ENCODE measurements at regions not wholly inside any gene's neighbourhood (a gene's known extent, or its start where the extent isn't known, plus 50 kb on each side); places are given as distances from the start of the nearest gene placed in this dataset.

GRCh38 chr7:41779918-41780317 is 77.0 kb upstream of the INHBA start:
- H3K4me3 ChIP-seq (ENCODE audit: low read length in 2 of 2), result no peak overlapping the region
- H3K27ac ChIP-seq (ENCODE audit: low read length), result no peak overlapping the region
- H3K4me1 ChIP-seq (ENCODE audit: control insufficient read depth, insufficient read depth, low read length), result no peaks in the 10 kb centered on the region
- peaks cover 0 to 2% of the 10 kb centered on the region in 2 donors for H3K27me3 ChIP-seq (ENCODE audit: control insufficient read depth in 1 of 2, insufficient read depth in 2 of 2, low read length in 2 of 2)
- no peaks in the 10 kb centered on the region for H3K36me3 ChIP-seq (ENCODE audit: control insufficient read depth in 2 of 2, insufficient read depth in 2 of 2, low read length in 2 of 2)
- no peaks in the 10 kb centered on the region for H3K9me3 ChIP-seq (ENCODE audit: control insufficient read depth in 2 of 2, low read length in 2 of 2)
- H3K9ac ChIP-seq (ENCODE audit: low read length in 2 of 2), result no peak overlapping the region

- Histone ChIP-seq H3K27me3 (ENCODE audit: control insufficient read depth in 1 of 2, insufficient read depth in 2 of 2, low read length in 2 of 2) (peaks cover 0 to 2% of the 10 kb centered on the region in 2 donors), H3K9ac (ENCODE audit: low read length in 2 of 2) (no peak overlapping the region), H3K4me3 (ENCODE audit: low read length in 2 of 2) (no peak overlapping the region), H3K27ac (ENCODE audit: low read length) (no peak overlapping the region), H3K36me3 (ENCODE audit: control insufficient read depth in 2 of 2, insufficient read depth in 2 of 2, low read length in 2 of 2) (no peaks in the 10 kb centered on the region), H3K9me3 (ENCODE audit: control insufficient read depth in 2 of 2, low read length in 2 of 2) (no peaks in the 10 kb centered on the region), H3K4me1 (ENCODE audit: control insufficient read depth, insufficient read depth, low read length) (no peaks in the 10 kb centered on the region)
Measured at GRCh38 chr7:41777894-41778596, 75.2 kb upstream of the INHBA start.

GRCh38 chr7:41774966-41775365 is 72.1 kb upstream of the INHBA start:
- Histone ChIP-seq H3K4me3 (ENCODE audit: low read length in 2 of 2) (no peak overlapping the region), H3K27ac (ENCODE audit: low read length) (no peak overlapping the region), H3K9me3 (ENCODE audit: control insufficient read depth in 2 of 2, low read length in 2 of 2) (no peaks in the 10 kb centered on the region), H3K27me3 (ENCODE audit: control insufficient read depth in 1 of 2, insufficient read depth in 2 of 2, low read length in 2 of 2) (no peaks in the 10 kb centered on the region), H3K9ac (ENCODE audit: low read length in 2 of 2) (no peak overlapping the region), H3K36me3 (ENCODE audit: control insufficient read depth in 2 of 2, insufficient read depth in 2 of 2, low read length in 2 of 2) (no peaks in the 10 kb centered on the region), H3K4me1 (ENCODE audit: control insufficient read depth, insufficient read depth, low read length) (no peaks in the 10 kb centered on the region)

GRCh38 chr7:41773756-41774155 is 70.9 kb upstream of the INHBA start:
- H3K9me3 ChIP-seq (ENCODE audit: control insufficient read depth in 2 of 2, low read length in 2 of 2), result no peaks in the 10 kb centered on the region
- no peak overlapping the region for H3K9ac ChIP-seq (ENCODE audit: low read length in 2 of 2)
- no peaks in the 10 kb centered on the region for H3K36me3 ChIP-seq (ENCODE audit: control insufficient read depth in 2 of 2, insufficient read depth in 2 of 2, low read length in 2 of 2)
- H3K4me3 ChIP-seq (ENCODE audit: low read length in 2 of 2), result no peak overlapping the region
- no peak overlapping the region for H3K27ac ChIP-seq (ENCODE audit: low read length)
- H3K4me1 ChIP-seq (ENCODE audit: control insufficient read depth, insufficient read depth, low read length), result no peaks in the 10 kb centered on the region
- no peaks in the 10 kb centered on the region for H3K27me3 ChIP-seq (ENCODE audit: control insufficient read depth in 1 of 2, insufficient read depth in 2 of 2, low read length in 2 of 2)

GRCh38 chr7:41771717-41772116 is 68.8 kb upstream of the INHBA start:
- Histone ChIP-seq H3K9ac (ENCODE audit: low read length in 2 of 2) (no peak overlapping the region), H3K9me3 (ENCODE audit: control insufficient read depth in 2 of 2, low read length in 2 of 2) (no peaks in the 10 kb centered on the region), H3K4me1 (ENCODE audit: control insufficient read depth, insufficient read depth, low read length) (no peaks in the 10 kb centered on the region), H3K4me3 (ENCODE audit: low read length in 2 of 2) (no peak overlapping the region), H3K27ac (ENCODE audit: low read length) (no peak overlapping the region), H3K36me3 (ENCODE audit: control insufficient read depth in 2 of 2, insufficient read depth in 2 of 2, low read length in 2 of 2) (no peaks in the 10 kb centered on the region), H3K27me3 (ENCODE audit: control insufficient read depth in 1 of 2, insufficient read depth in 2 of 2, low read length in 2 of 2) (no peaks in the 10 kb centered on the region)

- no peak overlapping the region for H3K27ac ChIP-seq (ENCODE audit: low read length)
Measured at GRCh38 chr7:41769162-41769561, 66.3 kb upstream of the INHBA start.

GRCh38 chr7:41763626-41764025 is 60.7 kb upstream of the INHBA start:
- Histone ChIP-seq H3K27ac (ENCODE audit: low read length) (no peak overlapping the region), H3K4me1 (ENCODE audit: control insufficient read depth, insufficient read depth, low read length) (no peaks in the 10 kb centered on the region), H3K9ac (ENCODE audit: low read length in 2 of 2) (no peak overlapping the region), H3K4me3 (ENCODE audit: low read length in 2 of 2) (no peak overlapping the region), H3K27me3 (ENCODE audit: control insufficient read depth in 1 of 2, insufficient read depth in 2 of 2, low read length in 2 of 2) (no peaks in the 10 kb centered on the region), H3K36me3 (ENCODE audit: control insufficient read depth in 2 of 2, insufficient read depth in 2 of 2, low read length in 2 of 2) (no peaks in the 10 kb centered on the region), H3K9me3 (ENCODE audit: control insufficient read depth in 2 of 2, low read length in 2 of 2) (no peaks in the 10 kb centered on the region)

More at GRCh38 chr7:41769162-41769561, 66.3 kb upstream of the INHBA start:
- H3K9me3 ChIP-seq (ENCODE audit: control insufficient read depth in 2 of 2, low read length in 2 of 2), result no peaks in the 10 kb centered on the region
- H3K4me3 ChIP-seq (ENCODE audit: low read length in 2 of 2), result no peak overlapping the region
- H3K36me3 ChIP-seq (ENCODE audit: control insufficient read depth in 2 of 2, insufficient read depth in 2 of 2, low read length in 2 of 2), result no peaks in the 10 kb centered on the region
- H3K4me1 ChIP-seq (ENCODE audit: control insufficient read depth, insufficient read depth, low read length), result no peaks in the 10 kb centered on the region
- no peak overlapping the region for H3K9ac ChIP-seq (ENCODE audit: low read length in 2 of 2)
- no peaks in the 10 kb centered on the region for H3K27me3 ChIP-seq (ENCODE audit: control insufficient read depth in 1 of 2, insufficient read depth in 2 of 2, low read length in 2 of 2)

- H3K27ac ChIP-seq (ENCODE audit: low read length), result no peak overlapping the region
- no peak overlapping the region for H3K9ac ChIP-seq (ENCODE audit: low read length in 2 of 2)
- H3K36me3 ChIP-seq (ENCODE audit: control insufficient read depth in 2 of 2, insufficient read depth in 2 of 2, low read length in 2 of 2), result no peaks in the 10 kb centered on the region
- H3K9me3 ChIP-seq (ENCODE audit: control insufficient read depth in 2 of 2, low read length in 2 of 2), result no peaks in the 10 kb centered on the region
- no peak overlapping the region for H3K4me3 ChIP-seq (ENCODE audit: low read length in 2 of 2)
- no peaks in the 10 kb centered on the region for H3K27me3 ChIP-seq (ENCODE audit: control insufficient read depth in 1 of 2, insufficient read depth in 2 of 2, low read length in 2 of 2)
- no peaks in the 10 kb centered on the region for H3K4me1 ChIP-seq (ENCODE audit: control insufficient read depth, insufficient read depth, low read length)
Measured at GRCh38 chr7:41762641-41763040, 59.8 kb upstream of the INHBA start.

- H3K4me3 ChIP-seq (ENCODE audit: low read length in 2 of 2), result no peak overlapping the region
- no peaks in the 10 kb centered on the region for H3K4me1 ChIP-seq (ENCODE audit: control insufficient read depth, insufficient read depth, low read length)
- no peak overlapping the region for H3K9ac ChIP-seq (ENCODE audit: low read length in 2 of 2)
- H3K36me3 ChIP-seq (ENCODE audit: control insufficient read depth in 2 of 2, insufficient read depth in 2 of 2, low read length in 2 of 2), result no peaks in the 10 kb centered on the region
- H3K27me3 ChIP-seq (ENCODE audit: control insufficient read depth in 1 of 2, insufficient read depth in 2 of 2, low read length in 2 of 2), result no peaks in the 10 kb centered on the region
- H3K27ac ChIP-seq (ENCODE audit: low read length), result no peak overlapping the region
- H3K9me3 ChIP-seq (ENCODE audit: control insufficient read depth in 2 of 2, low read length in 2 of 2), result peaks cover 0 to 6% of the 10 kb centered on the region in 2 donors
Measured at GRCh38 chr7:41760293-41760692, 57.4 kb upstream of the INHBA start.

- no peak overlapping the region for H3K27ac ChIP-seq (ENCODE audit: low read length)
- H3K36me3 ChIP-seq (ENCODE audit: control insufficient read depth in 2 of 2, insufficient read depth in 2 of 2, low read length in 2 of 2), result no peaks in the 10 kb centered on the region
- H3K4me3 ChIP-seq (ENCODE audit: low read length in 2 of 2), result no peak overlapping the region
- H3K27me3 ChIP-seq (ENCODE audit: control insufficient read depth in 1 of 2, insufficient read depth in 2 of 2, low read length in 2 of 2), result no peaks in the 10 kb centered on the region
- peaks cover 0 to 10% of the 10 kb centered on the region in 2 donors for H3K9me3 ChIP-seq (ENCODE audit: control insufficient read depth in 2 of 2, low read length in 2 of 2)
- H3K9ac ChIP-seq (ENCODE audit: low read length in 2 of 2), result no peak overlapping the region
- H3K4me1 ChIP-seq (ENCODE audit: control insufficient read depth, insufficient read depth, low read length), result no peaks in the 10 kb centered on the region
Measured at GRCh38 chr7:41758321-41758720, 55.4 kb upstream of the INHBA start.

GRCh38 chr7:41756650-41757182 is 53.8 kb upstream of the INHBA start:
- H3K36me3 ChIP-seq (ENCODE audit: control insufficient read depth in 2 of 2, insufficient read depth in 2 of 2, low read length in 2 of 2), result no peaks in the 10 kb centered on the region
- H3K9ac ChIP-seq (ENCODE audit: low read length in 2 of 2), result no peak overlapping the region
- no peak overlapping the region for H3K4me3 ChIP-seq (ENCODE audit: low read length in 2 of 2)
- no peak overlapping the region for H3K27ac ChIP-seq (ENCODE audit: low read length)
- no peaks in the 10 kb centered on the region for H3K27me3 ChIP-seq (ENCODE audit: control insufficient read depth in 1 of 2, insufficient read depth in 2 of 2, low read length in 2 of 2)
- H3K4me1 ChIP-seq (ENCODE audit: control insufficient read depth, insufficient read depth, low read length), result no peaks in the 10 kb centered on the region
- H3K9me3 ChIP-seq (ENCODE audit: control insufficient read depth in 2 of 2, low read length in 2 of 2), result peaks cover 0 to 10% of the 10 kb centered on the region in 2 donors

All from stomach smooth muscle (tissue), 2 donors.